ENCODE measurements at regions not wholly inside any gene's neighbourhood (a gene's known extent, or its start where the extent isn't known, plus 50 kb on each side); places are given as distances from the start of the nearest gene placed in this dataset.

GRCh38 chr3:74518610-74519009 lies 95.8 kb downstream of the CNTN3 start:
- no peaks in the 10 kb centered on the region for H3K27me3 ChIP-seq
- no peaks in the 10 kb centered on the region for H3K36me3 ChIP-seq
- no peaks in the 10 kb centered on the region for H3K9me3 ChIP-seq
- no peak for DNase-seq
- no peak overlapping the region for H3K4me3 ChIP-seq

- no peaks in the 10 kb centered on the region for H3K27me3 ChIP-seq
- H3K36me3 ChIP-seq = no peaks in the 10 kb centered on the region
- no peak overlapping the region for H3K4me3 ChIP-seq
Measured at GRCh38 chr3:74516019-74516418, 98.4 kb downstream of the CNTN3 start.

GRCh38 chr3:74515451-74515850 lies 99.0 kb downstream of the CNTN3 start:
- no peaks in the 10 kb centered on the region for H3K36me3 ChIP-seq
- DNase-seq = no peak

More at GRCh38 chr3:74516019-74516418, 98.4 kb downstream of the CNTN3 start:
- no peak for DNase-seq
- no peaks in the 10 kb centered on the region for H3K9me3 ChIP-seq

GRCh38 chr3:74511078-74511477 lies 103.4 kb downstream of the CNTN3 start:
- Histone ChIP-seq H3K27me3 (no peaks in the 10 kb centered on the region), H3K9me3 (no peaks in the 10 kb centered on the region), H3K36me3 (no peaks in the 10 kb centered on the region), H3K4me3 (no peak overlapping the region)
- DNase-seq = no peak

More at GRCh38 chr3:74515451-74515850, 99.0 kb downstream of the CNTN3 start:
- no peaks in the 10 kb centered on the region for H3K27me3 ChIP-seq
- H3K9me3 ChIP-seq = no peaks in the 10 kb centered on the region
- H3K4me3 ChIP-seq = no peak overlapping the region

- no peaks in the 10 kb centered on the region for H3K27me3 ChIP-seq
- no peaks in the 10 kb centered on the region for H3K36me3 ChIP-seq
- no peaks in the 10 kb centered on the region for H3K9me3 ChIP-seq
- H3K4me3 ChIP-seq = no peak overlapping the region
- no peak for DNase-seq
Measured at GRCh38 chr3:74510261-74510818, 104.1 kb downstream of the CNTN3 start.

- DNase-seq = no peak
- H3K27me3 ChIP-seq = no peaks in the 10 kb centered on the region
- H3K4me3 ChIP-seq = no peak overlapping the region
- H3K9me3 ChIP-seq = no peaks in the 10 kb centered on the region
- H3K36me3 ChIP-seq = no peaks in the 10 kb centered on the region
Measured at GRCh38 chr3:74507691-74508090, 106.8 kb downstream of the CNTN3 start.

GRCh38 chr3:74506246-74506645 lies 108.2 kb downstream of the CNTN3 start:
- Histone ChIP-seq H3K36me3 (no peaks in the 10 kb centered on the region), H3K4me3 (no peak overlapping the region)
- DNase-seq = no peak

GRCh38 chr3:74501007-74501406 lies 113.5 kb downstream of the CNTN3 start:
- H3K9me3 ChIP-seq = no peaks in the 10 kb centered on the region
- DNase-seq = no peak
- no peaks in the 10 kb centered on the region for H3K36me3 ChIP-seq
- no peaks in the 10 kb centered on the region for H3K27me3 ChIP-seq
- H3K4me3 ChIP-seq = no peak overlapping the region

More at GRCh38 chr3:74506246-74506645, 108.2 kb downstream of the CNTN3 start:
- no peaks in the 10 kb centered on the region for H3K27me3 ChIP-seq
- H3K9me3 ChIP-seq = no peaks in the 10 kb centered on the region

- DNase-seq = no peak
- Histone ChIP-seq H3K4me3 (no peak overlapping the region), H3K9me3 (no peaks in the 10 kb centered on the region), H3K27me3 (no peaks in the 10 kb centered on the region), H3K36me3 (no peaks in the 10 kb centered on the region)
Measured at GRCh38 chr3:74500257-74500656, 114.2 kb downstream of the CNTN3 start.

GRCh38 chr3:74491874-74492273 lies 122.6 kb downstream of the CNTN3 start:
- no peak for DNase-seq
- H3K4me3 ChIP-seq = no peak overlapping the region
- H3K27me3 ChIP-seq = no peaks in the 10 kb centered on the region
- H3K36me3 ChIP-seq = no peaks in the 10 kb centered on the region
- H3K9me3 ChIP-seq = no peaks in the 10 kb centered on the region

GRCh38 chr3:74489050-74489792 lies 125.2 kb downstream of the CNTN3 start:
- Histone ChIP-seq H3K9me3 (no peaks in the 10 kb centered on the region), H3K4me3 (no peak overlapping the region), H3K36me3 (no peaks in the 10 kb centered on the region), H3K27me3 (no peaks in the 10 kb centered on the region)
- DNase-seq = no peak

GRCh38 chr3:74479915-74480314 lies 134.5 kb downstream of the CNTN3 start:
- H3K9me3 ChIP-seq = no peaks in the 10 kb centered on the region
- H3K4me3 ChIP-seq = no peak overlapping the region
- H3K27me3 ChIP-seq = no peaks in the 10 kb centered on the region
- no peak for DNase-seq
- H3K36me3 ChIP-seq = no peaks in the 10 kb centered on the region

GRCh38 chr3:74470313-74470712 lies 144.1 kb downstream of the CNTN3 start:
- Histone ChIP-seq H3K9me3 (no peaks in the 10 kb centered on the region), H3K4me3 (no peak overlapping the region), H3K36me3 (no peaks in the 10 kb centered on the region), H3K27me3 (no peaks in the 10 kb centered on the region)
- DNase-seq = no peak

GRCh38 chr3:74469713-74470112 lies 144.7 kb downstream of the CNTN3 start:
- Histone ChIP-seq H3K9me3 (no peaks in the 10 kb centered on the region), H3K36me3 (no peaks in the 10 kb centered on the region), H3K4me3 (no peak overlapping the region), H3K27me3 (no peaks in the 10 kb centered on the region)
- DNase-seq = no peak

GRCh38 chr3:74469151-74469550 lies 145.3 kb downstream of the CNTN3 start:
- H3K36me3 ChIP-seq = no peaks in the 10 kb centered on the region
- no peak overlapping the region for H3K4me3 ChIP-seq
- no peak for DNase-seq
- no peaks in the 10 kb centered on the region for H3K9me3 ChIP-seq
- H3K27me3 ChIP-seq = no peaks in the 10 kb centered on the region

- Histone ChIP-seq H3K4me3 (no peak overlapping the region), H3K9me3 (no peaks in the 10 kb centered on the region), H3K27me3 (no peaks in the 10 kb centered on the region), H3K36me3 (no peaks in the 10 kb centered on the region)
- DNase-seq = peak; percentile 5
Measured at GRCh38 chr3:74465715-74466410, 148.6 kb downstream of the CNTN3 start.

GRCh38 chr3:74463515-74463914 lies 150.9 kb downstream of the CNTN3 start:
- H3K4me3 ChIP-seq = no peak overlapping the region
- H3K9me3 ChIP-seq = no peaks in the 10 kb centered on the region
- H3K36me3 ChIP-seq = no peaks in the 10 kb centered on the region
- DNase-seq = no peak
- H3K27me3 ChIP-seq = no peaks in the 10 kb centered on the region

- Histone ChIP-seq H3K27me3 (no peaks in the 10 kb centered on the region), H3K9me3 (no peaks in the 10 kb centered on the region), H3K4me3 (no peak overlapping the region), H3K36me3 (no peaks in the 10 kb centered on the region)
- no peak for DNase-seq
Measured at GRCh38 chr3:74456166-74456565, 158.3 kb downstream of the CNTN3 start.

Data from MG63 (cell line).